AG10803 (cell line): ENCODE measurements at regions not wholly inside any gene's neighbourhood (a gene's known extent, or its start where the extent isn't known, plus 50 kb on each side); places are given as distances from the start of the nearest gene placed in this dataset.
A peak's percentile ranks its signal among the peaks of the same experiment; 100 is the strongest.

ENCODE experiments used
- DNase-seq: peaks from one replicate; pipeline ENCODE4 v3.0.0; 2010; ENCODE audit warnings: low read depth
- H3K4me3 ChIP-seq: 2 replicates; pipeline ENCODE4 v1.5.1; 2011; ENCODE audit warnings: mild to moderate bottlenecking, low read length, control low read depth
- TF ChIP-seq, protein P1 (sequence below): conservative IDR thresholded peaks from 2 replicates; pipeline ENCODE4 v1.5.1; 2011; ENCODE audit warnings: mild to moderate bottlenecking, low read length, control low read depth, inconsistent platforms

DNA sequence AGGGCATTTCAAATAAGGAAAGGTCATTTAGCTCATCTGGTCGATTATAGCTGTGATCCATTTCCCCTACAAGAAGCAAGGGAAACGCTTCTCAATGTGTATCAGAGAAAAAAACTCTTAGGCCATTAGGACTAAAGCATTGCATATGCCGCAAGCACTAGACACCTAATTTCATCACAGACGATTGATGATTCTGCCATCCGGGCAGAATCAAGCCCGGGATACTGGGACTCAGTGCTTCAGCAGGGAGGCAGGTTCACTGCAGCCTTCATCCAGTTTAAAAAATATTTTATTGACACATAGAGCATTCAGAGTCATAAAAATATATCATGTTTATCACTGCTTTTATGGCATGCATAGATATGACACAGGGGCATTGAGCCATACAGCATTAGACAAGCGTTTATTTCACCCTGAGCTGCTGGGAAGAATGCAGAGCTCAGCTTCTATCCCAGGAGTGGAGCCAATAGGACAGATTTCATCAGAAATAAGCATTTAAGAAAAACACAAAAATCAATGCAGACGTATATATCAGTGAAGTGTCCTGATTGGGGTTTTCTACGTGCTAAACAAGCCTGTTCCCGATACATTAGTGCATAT, 806.9 kb downstream of the GALC start:
- no peak overlapping the region for H3K4me3 ChIP-seq
- TF ChIP-seq, protein P1, sequence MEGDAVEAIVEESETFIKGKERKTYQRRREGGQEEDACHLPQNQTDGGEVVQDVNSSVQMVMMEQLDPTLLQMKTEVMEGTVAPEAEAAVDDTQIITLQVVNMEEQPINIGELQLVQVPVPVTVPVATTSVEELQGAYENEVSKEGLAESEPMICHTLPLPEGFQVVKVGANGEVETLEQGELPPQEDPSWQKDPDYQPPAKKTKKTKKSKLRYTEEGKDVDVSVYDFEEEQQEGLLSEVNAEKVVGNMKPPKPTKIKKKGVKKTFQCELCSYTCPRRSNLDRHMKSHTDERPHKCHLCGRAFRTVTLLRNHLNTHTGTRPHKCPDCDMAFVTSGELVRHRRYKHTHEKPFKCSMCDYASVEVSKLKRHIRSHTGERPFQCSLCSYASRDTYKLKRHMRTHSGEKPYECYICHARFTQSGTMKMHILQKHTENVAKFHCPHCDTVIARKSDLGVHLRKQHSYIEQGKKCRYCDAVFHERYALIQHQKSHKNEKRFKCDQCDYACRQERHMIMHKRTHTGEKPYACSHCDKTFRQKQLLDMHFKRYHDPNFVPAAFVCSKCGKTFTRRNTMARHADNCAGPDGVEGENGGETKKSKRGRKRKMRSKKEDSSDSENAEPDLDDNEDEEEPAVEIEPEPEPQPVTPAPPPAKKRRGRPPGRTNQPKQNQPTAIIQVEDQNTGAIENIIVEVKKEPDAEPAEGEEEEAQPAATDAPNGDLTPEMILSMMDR = no peak
- no peak for DNase-seq

GRCh38 chr14:87184180-87184579, 808.8 kb downstream of the GALC start:
- no peak overlapping the region for H3K4me3 ChIP-seq
- TF ChIP-seq, protein P1 = no peak
- no peak for DNase-seq

DNA sequence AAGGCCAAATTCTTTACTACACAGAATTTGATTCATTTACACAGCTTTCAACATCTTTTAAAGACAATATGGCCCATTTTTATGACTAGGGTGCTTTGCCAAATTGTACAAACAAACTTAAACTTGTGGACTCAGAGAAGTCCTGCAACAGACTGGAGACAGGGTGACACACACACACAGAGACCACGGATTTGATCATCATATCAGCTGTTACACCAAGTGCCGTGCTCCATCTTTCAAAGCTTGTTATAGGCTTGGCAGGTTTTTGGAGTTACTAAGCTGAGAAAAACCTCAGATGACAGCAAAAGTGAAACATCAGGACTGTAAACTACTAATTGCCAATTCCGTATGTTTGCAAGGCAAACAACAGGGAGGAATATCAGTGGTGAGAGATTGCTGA, 811.7 kb downstream of the GALC start:
- DNase-seq = peak; percentile 16
- H3K4me3 ChIP-seq = no peak overlapping the region
- TF ChIP-seq, protein P1 = no peak

DNA sequence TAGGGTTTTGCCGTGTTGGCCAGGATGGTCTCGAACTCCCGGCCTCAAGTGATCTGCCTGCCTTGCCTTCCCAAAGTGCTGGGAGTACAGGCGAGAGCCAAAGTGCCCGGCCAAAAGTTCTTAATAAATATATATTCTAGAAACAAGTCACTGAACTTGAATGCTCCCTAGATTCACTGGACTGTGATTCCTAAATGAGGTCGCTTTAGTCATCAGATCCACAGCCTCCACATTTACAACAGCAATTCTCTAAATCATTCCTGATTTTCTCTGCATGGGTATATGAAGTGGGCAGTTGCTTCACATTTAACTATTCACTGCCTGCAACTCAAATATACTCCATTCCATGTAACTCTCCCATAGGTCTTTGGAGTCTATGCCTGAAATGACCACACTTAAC, 813.0 kb downstream of the GALC start:
- no peak for DNase-seq
- no peak overlapping the region for H3K4me3 ChIP-seq

GRCh38 chr14:87178277-87178676, 814.7 kb downstream of the GALC start:
- no peak for DNase-seq
- TF ChIP-seq, protein P1 = no peak

More for the DNA sequence above, 813.0 kb downstream of the GALC start:
- TF ChIP-seq, protein P1 = no peak

DNA sequence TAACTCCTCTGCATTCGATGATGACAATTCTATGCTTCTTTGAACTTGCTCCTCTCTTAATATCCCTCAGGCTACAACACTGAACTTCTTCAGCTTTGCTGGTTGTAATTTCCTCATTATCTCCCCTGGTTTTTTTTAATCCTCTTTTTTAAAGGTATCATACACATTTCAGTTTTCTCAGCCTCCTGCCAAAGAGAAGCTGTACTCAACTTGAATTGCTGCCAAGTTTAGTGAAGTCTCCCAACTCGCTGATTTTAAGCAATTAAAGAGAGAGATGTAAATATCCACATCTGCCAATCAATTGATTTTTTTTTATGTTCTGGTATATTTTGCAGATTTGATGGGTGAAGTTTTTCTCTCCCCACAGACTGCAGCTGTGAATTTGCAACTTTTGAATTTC, 817.8 kb downstream of the GALC start:
- DNase-seq = no peak
- TF ChIP-seq, protein P1 = no peak
- no peak overlapping the region for H3K4me3 ChIP-seq

More at GRCh38 chr14:87178277-87178676, 814.7 kb downstream of the GALC start:
- no peak overlapping the region for H3K4me3 ChIP-seq

DNA sequence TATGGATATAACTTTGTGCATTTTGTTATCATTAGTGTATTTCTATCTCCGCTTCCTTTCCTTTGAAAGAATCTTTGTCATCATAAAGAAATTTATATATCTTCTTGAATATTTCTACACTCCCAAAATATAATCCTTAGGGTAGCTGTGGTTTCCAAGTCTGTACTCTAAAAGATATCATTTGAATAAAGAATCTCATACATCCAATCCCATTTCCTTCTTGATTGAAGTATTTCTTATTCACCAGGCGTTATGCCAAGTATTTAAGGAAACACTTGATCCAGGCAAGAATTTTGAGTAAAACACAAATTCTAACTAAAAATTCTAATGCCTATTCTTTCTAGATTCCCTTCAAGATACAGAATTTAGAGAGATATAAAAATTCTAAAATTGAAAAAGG, 821.8 kb downstream of the GALC start:
- no peak for DNase-seq
- no peak overlapping the region for H3K4me3 ChIP-seq
- TF ChIP-seq, protein P1 = no peak
